ENCODE measurements at regions not wholly inside any gene's neighbourhood (a gene's known extent, or its start where the extent isn't known, plus 50 kb on each side); places are given as distances from the start of the nearest gene placed in this dataset.
"Not testable (repeated sequence)": the region's sequence is repeated elsewhere in the genome, so short reads cannot be mapped to it uniquely, and the experiment has no call there.

DNA sequence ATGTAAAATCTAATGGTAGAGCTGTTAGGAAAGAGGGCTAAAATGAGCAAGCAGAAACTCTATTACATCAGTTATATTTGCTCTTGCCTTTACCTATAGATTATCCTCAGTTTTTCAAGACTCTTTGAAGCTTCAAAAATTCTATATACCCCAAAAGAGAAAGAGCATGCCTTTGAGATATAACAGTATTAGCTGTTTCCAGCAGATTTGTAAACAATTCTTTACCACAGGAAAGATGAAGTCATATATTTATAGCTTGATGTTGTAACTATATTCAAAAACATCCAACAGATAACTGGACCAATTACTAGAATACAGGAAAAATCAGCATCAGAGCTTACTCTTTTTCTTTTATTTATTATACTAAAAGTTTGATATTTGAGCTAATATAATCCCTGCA, 416.2 kb upstream of the TPK1 start:
- DNase-seq: no peak

- no peak for DNase-seq
These were observed 388.9 kb upstream of the TPK1 start for GRCh38 chr7:145224775-145225174.

DNA sequence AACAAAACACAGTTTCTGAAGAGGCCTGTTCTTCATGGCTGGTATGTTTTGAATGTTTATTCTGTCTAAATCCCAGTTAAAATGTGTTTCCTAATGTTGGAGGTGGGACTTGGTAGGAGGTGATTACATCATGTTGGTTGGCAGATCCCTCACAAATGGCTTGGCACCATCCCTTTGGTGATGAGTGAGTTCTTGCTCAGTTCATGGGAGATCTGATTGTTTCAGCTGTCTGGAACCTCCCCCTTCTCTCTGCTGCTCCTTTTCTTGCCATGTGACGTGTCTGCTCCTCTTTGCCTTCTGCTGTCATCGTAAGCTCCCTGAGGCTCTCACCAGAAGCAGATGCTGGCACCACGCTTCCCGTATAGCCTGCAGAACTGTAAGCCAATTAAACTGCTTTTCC, 383.6 kb upstream of the TPK1 start:
- DNase-seq: no peak

- DNase-seq: no peak
These were observed 381.0 kb upstream of the TPK1 start for GRCh38 chr7:145216866-145217265.

- DNase-seq: no peak
These were observed 376.2 kb upstream of the TPK1 start for GRCh38 chr7:145212050-145212449.

DNA sequence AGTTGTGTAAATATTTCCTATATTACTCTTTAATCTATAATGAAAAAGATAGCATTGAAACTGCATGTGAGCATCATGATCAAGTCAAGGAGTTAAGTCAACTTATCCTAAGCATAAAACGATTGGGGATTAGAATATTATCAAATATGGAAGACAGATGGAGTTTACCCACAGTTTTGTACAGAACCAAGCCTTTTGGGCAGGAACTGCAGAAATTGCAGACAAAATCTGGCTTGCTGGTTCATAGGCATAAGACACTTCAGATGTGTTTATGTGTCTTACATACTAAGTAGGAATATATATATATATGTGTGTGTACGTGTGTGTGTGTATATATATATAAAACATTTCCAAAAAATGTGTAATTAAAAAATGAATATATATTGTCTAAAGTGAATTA, 375.4 kb upstream of the TPK1 start:
- no peak for DNase-seq

GRCh38 chr7:145193951-145194350, 358.1 kb upstream of the TPK1 start:
- no peak for DNase-seq

DNA sequence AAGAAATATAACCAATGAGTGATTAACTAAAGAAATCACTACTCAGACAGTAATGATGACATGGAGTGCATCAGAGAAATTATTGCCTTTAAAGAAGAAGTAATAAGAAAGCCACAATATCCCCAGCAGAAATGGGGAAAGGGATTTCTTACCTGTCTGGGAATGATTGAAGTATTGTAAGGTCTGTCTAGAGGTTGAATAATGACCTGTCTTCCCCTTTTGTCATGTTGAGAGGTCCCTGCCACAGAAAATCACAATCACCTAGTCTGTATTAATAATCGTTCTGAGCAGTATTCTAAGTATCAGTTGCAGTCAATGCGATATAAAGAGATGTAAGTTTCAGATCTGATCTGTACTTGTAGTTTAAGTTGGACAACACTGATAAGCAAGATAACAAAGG, 349.1 kb upstream of the TPK1 start:
- DNase-seq: no peak

GRCh38 chr7:145183069-145183468, 347.2 kb upstream of the TPK1 start:
- no peak for DNase-seq

DNA sequence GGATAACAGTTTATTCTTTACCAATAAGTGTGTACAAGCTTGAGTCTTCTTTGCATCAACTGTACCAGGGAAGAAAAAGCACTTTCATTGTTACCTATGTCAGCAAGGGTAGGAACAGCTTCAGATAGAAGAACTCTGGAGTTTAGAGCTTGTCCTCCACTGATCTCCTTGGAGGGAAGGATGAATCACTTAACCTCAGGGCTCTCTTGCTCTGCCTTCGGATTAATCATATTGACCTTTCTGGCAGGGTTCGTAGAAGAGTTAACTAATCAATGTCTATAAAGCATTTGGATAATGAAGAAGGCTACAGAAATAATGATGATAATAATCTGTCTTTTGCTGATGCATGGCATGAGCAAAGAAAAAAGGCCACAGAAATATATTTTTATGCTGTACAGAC, 339.5 kb upstream of the TPK1 start:
- DNase-seq: no peak

GRCh38 chr7:145169908-145170307, 334.1 kb upstream of the TPK1 start:
- DNase-seq: peak; percentile 33

GRCh38 chr7:145168879-145169278, 333.0 kb upstream of the TPK1 start:
- DNase-seq: no peak

GRCh38 chr7:145168427-145168826, 332.6 kb upstream of the TPK1 start:
- no peak for DNase-seq

- DNase-seq: peak; percentile 3
These were observed 321.0 kb upstream of the TPK1 start for GRCh38 chr7:145156834-145157233.

- no peak for DNase-seq
These were observed 316.7 kb upstream of the TPK1 start for GRCh38 chr7:145152589-145152988.

DNA sequence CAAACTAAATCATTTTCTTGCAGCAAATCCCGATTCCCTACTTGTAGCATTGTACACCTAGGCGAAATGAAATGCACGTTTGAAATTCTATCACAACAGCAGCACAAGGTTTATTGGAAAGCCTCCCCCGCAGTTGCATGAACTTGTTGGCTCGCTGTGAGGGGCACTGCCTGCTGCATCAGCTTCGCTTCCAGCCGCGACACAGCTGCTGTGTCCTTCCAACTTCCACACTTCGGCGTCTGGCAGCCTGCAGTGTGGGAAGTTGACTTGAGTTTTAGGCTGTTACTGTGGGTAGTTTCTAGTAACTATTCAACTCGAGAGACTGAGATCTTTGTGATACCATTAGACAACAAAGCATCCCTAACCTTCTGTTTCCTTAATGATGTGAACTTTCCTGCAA, 315.8 kb upstream of the TPK1 start:
- DNase-seq: no peak

DNA sequence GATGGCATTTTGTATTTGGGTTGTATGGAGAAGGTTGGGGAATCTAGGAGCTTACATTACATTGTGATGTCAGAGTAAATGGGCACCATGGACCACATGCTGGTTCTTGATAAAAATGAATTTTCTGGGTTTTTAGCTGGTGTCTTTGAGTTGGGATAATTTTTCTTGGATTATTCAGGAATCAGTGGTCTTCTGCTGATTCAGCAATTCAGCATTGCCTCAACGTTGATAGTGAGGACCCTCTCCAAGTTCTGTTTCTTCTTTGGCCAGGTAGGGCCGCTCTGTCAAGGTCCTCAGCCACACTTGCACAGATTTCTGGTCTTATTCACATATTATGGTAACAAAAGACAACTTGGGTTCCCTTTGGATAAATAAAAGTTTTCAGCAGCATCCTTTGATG, 312.0 kb upstream of the TPK1 start:
- no peak for DNase-seq

- DNase-seq: no peak
These were observed 307.8 kb upstream of the TPK1 start for GRCh38 chr7:145143685-145144084.

DNA sequence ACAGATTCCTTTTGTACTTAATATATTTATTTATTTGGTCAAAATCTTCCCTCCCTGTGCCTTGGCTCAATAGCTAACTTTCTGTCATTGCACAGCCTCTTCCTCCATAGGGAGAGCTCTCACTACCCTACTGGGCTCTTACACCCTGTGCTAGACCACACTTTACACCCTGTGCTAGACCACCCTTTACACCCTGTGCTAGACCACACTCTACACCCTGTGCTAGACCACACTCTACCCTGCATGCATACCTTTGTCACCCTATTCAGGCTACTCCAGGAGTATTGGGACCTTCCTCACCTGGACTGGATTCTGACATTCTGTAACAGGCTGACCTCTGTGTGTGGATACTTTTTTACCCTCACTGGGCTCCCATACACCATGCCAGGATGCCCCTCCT, 298.5 kb upstream of the TPK1 start:
- no peak for DNase-seq

DNA sequence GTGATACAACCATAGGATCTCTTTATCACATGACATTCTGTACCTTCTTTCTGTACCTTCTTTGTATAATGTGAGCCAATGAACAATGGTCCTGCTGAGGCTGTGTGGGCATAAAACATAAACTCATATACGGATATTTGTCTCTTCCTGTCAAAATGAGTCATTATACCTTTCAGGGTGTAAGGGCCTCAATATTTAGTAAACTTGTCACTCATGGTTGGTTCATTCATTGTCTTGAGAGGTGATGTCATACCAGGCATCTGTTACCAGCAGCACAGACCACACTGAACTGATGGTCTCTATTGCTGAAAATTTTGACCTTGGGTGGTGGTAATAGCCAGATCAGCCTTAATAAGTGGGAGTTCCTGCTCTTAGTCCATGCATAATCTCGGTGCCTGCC, 287.6 kb upstream of the TPK1 start:
- no peak for DNase-seq

DNA sequence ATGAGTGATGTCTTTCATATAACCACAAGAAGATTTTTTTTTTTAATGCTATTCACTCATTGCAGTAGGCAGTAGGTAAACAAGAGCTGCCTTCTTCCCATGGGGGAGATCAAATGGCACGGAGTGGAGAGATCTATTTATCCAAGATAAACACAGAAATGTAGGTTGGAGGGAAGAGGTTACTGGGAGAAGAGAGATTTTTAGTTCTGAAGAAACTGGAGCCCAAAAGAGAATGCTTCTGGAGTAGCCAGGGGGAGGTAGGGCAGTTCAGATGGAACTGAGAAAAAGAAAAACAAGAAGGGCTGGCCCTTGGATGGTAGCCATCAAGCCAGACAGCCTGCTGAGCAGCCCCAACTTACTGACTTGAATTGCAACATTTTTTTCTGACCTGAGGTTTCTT, 270.1 kb upstream of the TPK1 start:
- DNase-seq: no peak

DNA sequence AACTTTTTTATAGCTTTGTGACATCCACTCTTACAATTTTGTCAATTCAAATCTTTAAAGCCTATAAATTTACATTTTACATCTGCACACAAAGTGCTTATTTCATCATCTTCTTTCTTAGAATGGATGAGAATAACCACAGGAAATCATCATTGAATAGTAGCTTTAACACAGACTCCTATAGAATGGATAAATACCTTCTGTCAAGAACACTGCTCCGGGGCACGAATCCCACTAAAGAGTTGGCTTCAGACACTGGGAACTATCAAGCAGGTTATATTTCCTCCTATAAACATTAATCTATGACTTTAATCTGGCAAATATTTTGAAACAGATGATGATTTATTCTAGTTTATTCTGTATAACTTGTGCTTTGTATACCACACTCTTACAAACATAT, 269.7 kb upstream of the TPK1 start:
- DNase-seq: no peak

DNA sequence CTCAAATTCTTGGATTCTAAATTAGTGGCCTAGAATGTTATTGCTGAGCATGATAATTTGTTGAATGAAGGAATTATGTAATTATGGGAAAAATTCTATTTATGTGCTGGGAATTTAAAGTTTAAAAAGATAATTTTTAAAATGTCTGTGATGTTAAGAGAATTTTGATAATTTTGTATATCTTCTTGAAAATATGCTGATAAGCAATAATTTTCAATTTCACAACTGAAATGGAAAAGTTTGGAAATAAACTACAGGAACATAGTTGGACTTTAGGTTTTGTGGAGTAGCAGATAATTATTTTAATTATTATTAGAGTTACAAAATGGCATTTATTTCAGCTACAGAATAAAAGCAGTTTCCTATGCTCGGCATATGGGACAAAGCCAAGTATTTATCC, 268.5 kb upstream of the TPK1 start:
- DNase-seq: no peak

DNA sequence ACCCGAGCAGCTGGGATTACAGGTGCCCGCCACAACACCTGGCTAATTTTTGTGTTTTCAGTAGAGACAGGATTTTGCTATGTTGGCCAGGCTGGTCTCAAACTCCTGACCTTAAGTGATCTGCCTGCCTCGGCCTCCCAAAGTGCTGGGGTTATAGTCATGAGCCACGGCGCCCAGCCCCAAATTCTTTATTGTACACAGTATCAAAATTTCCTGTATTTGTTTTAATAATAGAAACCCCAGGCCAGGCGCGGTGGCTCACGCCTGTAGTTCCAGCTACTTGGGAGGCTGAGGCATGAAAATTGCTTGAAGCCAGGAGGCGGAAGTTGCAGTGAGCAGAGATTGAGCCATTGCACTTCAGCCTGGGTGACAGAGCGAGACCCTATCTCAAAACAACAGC, 266.3 kb upstream of the TPK1 start:
- not testable (repeated sequence) for DNase-seq

DNA sequence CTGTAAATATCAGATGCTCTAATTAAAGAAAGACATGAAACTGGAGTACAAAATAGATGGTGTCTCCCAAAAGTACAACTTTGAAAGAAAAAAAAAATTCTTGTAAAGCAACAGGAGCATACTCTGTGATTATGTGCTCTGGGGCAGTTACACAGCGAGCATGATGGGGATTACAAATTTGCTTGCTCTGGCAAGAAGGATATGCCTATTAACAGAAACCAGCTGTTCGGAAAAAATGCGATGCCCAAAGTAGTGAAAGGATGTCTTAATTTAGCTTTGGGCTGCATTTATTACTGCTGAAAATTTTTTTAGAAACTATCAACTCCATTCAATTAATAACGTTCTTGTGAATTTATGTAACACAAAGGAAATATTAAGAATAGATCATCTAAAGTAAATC, 256.9 kb upstream of the TPK1 start:
- no peak for DNase-seq

GRCh38 chr7:145088111-145088745, 252.4 kb upstream of the TPK1 start:
- DNase-seq: no peak

Data from NCI-H82 (cell line).